ENCODE measurements at regions not wholly inside any gene's neighbourhood (a gene's known extent, or its start where the extent isn't known, plus 50 kb on each side); places are given as distances from the start of the nearest gene placed in this dataset.

DNA sequence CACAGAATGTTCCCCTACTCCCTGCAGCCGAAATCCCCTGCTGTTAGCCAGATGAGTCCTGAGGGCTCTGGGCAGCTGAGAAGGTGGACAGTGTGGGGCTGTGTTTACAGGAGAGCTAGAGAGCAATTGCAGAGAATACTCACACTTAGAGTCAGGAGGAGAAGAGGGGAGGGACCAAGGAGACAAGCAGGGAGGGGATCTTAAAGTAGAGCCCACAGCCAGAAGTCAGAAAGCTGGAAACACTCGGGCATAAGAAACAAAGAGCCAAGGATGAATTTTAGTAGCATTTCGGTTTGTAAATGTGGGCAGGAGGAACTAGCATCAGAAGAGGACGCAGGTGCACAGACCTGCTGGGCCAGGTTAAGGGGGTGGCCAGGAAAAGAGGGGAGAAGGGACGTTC lies 1435.9 kb downstream of the BRD1 start:
- H4K20me1 ChIP-seq (ENCODE audit: low read depth, low read length) = no peaks in the 10 kb centered on the region
- H3K4me3 ChIP-seq (ENCODE audit: insufficient read depth, low read length, poor library complexity, severe bottlenecking) = no peak overlapping the region
- no peak overlapping the region for H2AFZ ChIP-seq (ENCODE audit: low read depth, low read length, severe bottlenecking)
- H3K4me2 ChIP-seq (ENCODE audit: low read depth, low read length, poor library complexity, severe bottlenecking) = no peak overlapping the region
- H3K27ac ChIP-seq (ENCODE audit: low read depth, low read length) = no peak overlapping the region
- TF ChIP-seq CTCF (IDR thresholded peaks at IDR 0.05; ENCODE audit: insufficient read depth, low read length, poor library complexity, severe bottlenecking) (no peak), EZH2phosphoT487 (conservative IDR thresholded peaks at IDR 0.05; ENCODE audit: low read length) (no peak)
- H3K27me3 ChIP-seq (ENCODE audit: low read length) = no peaks in the 10 kb centered on the region
- no peak overlapping the region for H3K9ac ChIP-seq (ENCODE audit: low read length)
- no peaks in the 10 kb centered on the region for H3K79me2 ChIP-seq (ENCODE audit: insufficient read depth, low read length)
- H3K9me2 ChIP-seq (replicated peaks; ENCODE audit: insufficient read depth, low read length) = no peaks in the 10 kb centered on the region
- H3K9me3 ChIP-seq (ENCODE audit: insufficient read depth, low read length) = no peaks in the 10 kb centered on the region
- H3F3A ChIP-seq (ENCODE audit: insufficient read depth) = no peaks in the 10 kb centered on the region
- H3K36me3 ChIP-seq (ENCODE audit: low read length) = no peaks in the 10 kb centered on the region

GRCh38 chr22:48391171-48391711 lies 1436.4 kb downstream of the BRD1 start:
- Histone ChIP-seq H3K9me2 (replicated peaks; ENCODE audit: insufficient read depth, low read length) (no peaks in the 10 kb centered on the region), H3K36me3 (ENCODE audit: low read length) (no peaks in the 10 kb centered on the region), H3K4me2 (ENCODE audit: low read depth, low read length, poor library complexity, severe bottlenecking) (no peak overlapping the region), H3K79me2 (ENCODE audit: insufficient read depth, low read length) (no peaks in the 10 kb centered on the region), H3F3A (ENCODE audit: insufficient read depth) (no peaks in the 10 kb centered on the region), H3K9me3 (ENCODE audit: insufficient read depth, low read length) (no peaks in the 10 kb centered on the region), H3K4me3 (ENCODE audit: insufficient read depth, low read length, poor library complexity, severe bottlenecking) (no peak overlapping the region), H3K27ac (ENCODE audit: low read depth, low read length) (no peak overlapping the region), H4K20me1 (ENCODE audit: low read depth, low read length) (no peaks in the 10 kb centered on the region), H3K9ac (ENCODE audit: low read length) (no peak overlapping the region), H2AFZ (ENCODE audit: low read depth, low read length, severe bottlenecking) (no peak overlapping the region), H3K27me3 (ENCODE audit: low read length) (no peaks in the 10 kb centered on the region)
- no peak for TF ChIP-seq EZH2phosphoT487 (conservative IDR thresholded peaks at IDR 0.05; ENCODE audit: low read length)
- no peak for TF ChIP-seq CTCF (IDR thresholded peaks at IDR 0.05; ENCODE audit: insufficient read depth, low read length, poor library complexity, severe bottlenecking)

DNA sequence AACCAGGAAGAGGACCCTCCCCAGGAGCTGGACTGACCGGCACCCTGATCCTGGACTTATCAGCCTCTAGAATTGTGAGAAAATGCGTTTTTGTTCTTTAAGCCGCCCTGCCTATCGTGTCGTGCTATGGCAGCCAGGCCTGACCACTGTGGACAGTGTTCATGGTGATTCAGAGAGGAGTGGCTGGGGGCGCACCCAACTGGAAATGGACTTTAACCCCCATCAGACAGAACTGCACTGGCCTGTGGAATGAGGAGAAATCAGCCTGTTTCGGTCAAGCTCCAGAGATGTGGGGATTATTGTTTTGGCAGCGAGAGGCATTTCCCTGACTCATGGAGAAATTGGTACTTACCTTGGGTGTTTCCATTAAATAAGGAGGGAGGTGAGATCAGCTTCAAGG lies 1437.8 kb downstream of the BRD1 start:
- no peaks in the 10 kb centered on the region for H3F3A ChIP-seq (ENCODE audit: insufficient read depth)
- H3K36me3 ChIP-seq (ENCODE audit: low read length) = peaks cover under 1% of the 10 kb centered on the region; the same call in 1 of the 2 replicates
- H3K27ac ChIP-seq (ENCODE audit: low read depth, low read length) = no peak overlapping the region
- H3K79me2 ChIP-seq (ENCODE audit: insufficient read depth, low read length) = no peaks in the 10 kb centered on the region
- H3K9me3 ChIP-seq (ENCODE audit: insufficient read depth, low read length) = peaks cover 6% of the 10 kb centered on the region; the same call in 1 of the 2 replicates
- no peak for TF ChIP-seq EZH2phosphoT487 (conservative IDR thresholded peaks at IDR 0.05; ENCODE audit: low read length)
- H3K4me2 ChIP-seq (ENCODE audit: low read depth, low read length, poor library complexity, severe bottlenecking) = no peak overlapping the region
- no peak overlapping the region for H3K4me3 ChIP-seq (ENCODE audit: insufficient read depth, low read length, poor library complexity, severe bottlenecking)
- H3K9ac ChIP-seq (ENCODE audit: low read length) = no peak overlapping the region
- H3K9me2 ChIP-seq (replicated peaks; ENCODE audit: insufficient read depth, low read length) = no peaks in the 10 kb centered on the region
- H3K27me3 ChIP-seq (ENCODE audit: low read length) = no peaks in the 10 kb centered on the region
- H2AFZ ChIP-seq (ENCODE audit: low read depth, low read length, severe bottlenecking) = no peak overlapping the region
- H4K20me1 ChIP-seq (ENCODE audit: low read depth, low read length) = no peaks in the 10 kb centered on the region

DNA sequence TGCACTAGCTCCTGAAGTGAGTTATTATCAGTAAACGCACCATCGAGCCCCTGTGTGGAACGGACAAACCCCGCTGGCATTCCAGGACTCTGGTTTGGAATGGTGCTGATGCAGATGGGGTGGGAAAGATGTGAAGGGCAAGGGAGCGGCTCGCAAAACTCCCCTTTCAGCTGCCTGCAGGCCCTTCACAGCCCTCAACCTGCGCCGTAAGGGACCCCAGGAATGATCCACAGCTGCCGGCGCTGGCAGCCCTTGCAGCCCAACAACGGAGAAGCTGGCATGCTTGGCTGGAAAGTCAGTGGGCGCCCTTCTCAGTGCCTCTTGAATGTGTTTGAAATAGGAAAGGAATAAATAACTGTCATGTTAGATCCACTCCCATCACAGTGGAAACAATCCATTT lies 1445.5 kb downstream of the BRD1 start:
- no peak for TF ChIP-seq EZH2phosphoT487 (conservative IDR thresholded peaks at IDR 0.05; ENCODE audit: low read length)
- no peak for TF ChIP-seq CTCF (IDR thresholded peaks at IDR 0.05; ENCODE audit: insufficient read depth, low read length, poor library complexity, severe bottlenecking)
- Histone ChIP-seq H3K79me2 (ENCODE audit: insufficient read depth, low read length) (no peaks in the 10 kb centered on the region), H3K9me3 (ENCODE audit: insufficient read depth, low read length) (peaks cover 8% of the 10 kb centered on the region; the same call in 1 of the 2 replicates), H3K4me2 (ENCODE audit: low read depth, low read length, poor library complexity, severe bottlenecking) (no peak overlapping the region), H3K36me3 (ENCODE audit: low read length) (peaks cover 2% of the 10 kb centered on the region; the same call in 1 of the 2 replicates), H2AFZ (ENCODE audit: low read depth, low read length, severe bottlenecking) (no peak overlapping the region), H3K9ac (ENCODE audit: low read length) (no peak overlapping the region), H3K27ac (ENCODE audit: low read depth, low read length) (no peak overlapping the region), H4K20me1 (ENCODE audit: low read depth, low read length) (no peaks in the 10 kb centered on the region), H3K27me3 (ENCODE audit: low read length) (no peaks in the 10 kb centered on the region), H3K9me2 (replicated peaks; ENCODE audit: insufficient read depth, low read length) (no peaks in the 10 kb centered on the region), H3F3A (ENCODE audit: insufficient read depth) (no peaks in the 10 kb centered on the region), H3K4me3 (ENCODE audit: insufficient read depth, low read length, poor library complexity, severe bottlenecking) (no peak overlapping the region)
